Ectodermal cell (in vitro differentiated cells): ENCODE measurements at regions not wholly inside any gene's neighbourhood (a gene's known extent, or its start where the extent isn't known, plus 50 kb on each side); places are given as distances from the start of the nearest gene placed in this dataset.
"Not testable (repeated sequence)": the region's sequence is repeated elsewhere in the genome, so short reads cannot be mapped to it uniquely, and the experiment has no call there.

Source experiments
- H3K27ac ChIP-seq: 2 replicates; pipeline ENCODE4 v1.7.0; 2013; ENCODE audit warnings: mild to moderate bottlenecking, low read depth, low read length; ENCODE audit not compliant: insufficient read depth, poor library complexity, severe bottlenecking
- H3K27me3 ChIP-seq: 2 replicates; pipeline ENCODE4 v1.7.0; 2013; ENCODE audit warnings: mild to moderate bottlenecking, low read length; ENCODE audit not compliant: insufficient read depth, control insufficient read depth, poor library complexity, severe bottlenecking
- H3K36me3 ChIP-seq: one replicate; pipeline ENCODE4 v1.7.0; 2013; ENCODE audit warnings: low read length; ENCODE audit not compliant: control insufficient read depth, insufficient read depth
- H3K4me1 ChIP-seq: one replicate; pipeline ENCODE4 v1.7.0; 2013; ENCODE audit warnings: low read length; ENCODE audit not compliant: control insufficient read depth, insufficient read depth
- H3K4me3 ChIP-seq: 2 replicates; pipeline ENCODE4 v1.7.0; 2013; ENCODE audit warnings: low read depth, low read length, control low read depth; ENCODE audit not compliant: insufficient read depth
- H3K9me3 ChIP-seq: 2 replicates; pipeline ENCODE4 v1.7.0; 2013; ENCODE audit warnings: mild to moderate bottlenecking, low read length, moderate library complexity; ENCODE audit not compliant: control insufficient read depth
- WGBS, 2 experiments: methylation state at CpG; one replicate each; pipeline ENCODE4 v1.1.7; 2013; ENCODE audit warnings: missing lambda C conversion rate in 2 of 2; 5-methylcytosine and 5-hydroxymethylcytosine counted together

GRCh38 chr7:85384392-85384791, 197.5 kb upstream of the SEMA3D start:
- H3K27me3 ChIP-seq = no peaks in the 10 kb centered on the region
- no peaks in the 10 kb centered on the region for H3K4me1 ChIP-seq
- no peak overlapping the region for H3K4me3 ChIP-seq
- no peak overlapping the region for H3K27ac ChIP-seq
- H3K36me3 ChIP-seq = no peaks in the 10 kb centered on the region
- 93 to 100% methylated on average over 1 to 2 of the region's 2 CpGs for WGBS, 2 experiments
- no peaks in the 10 kb centered on the region for H3K9me3 ChIP-seq

GRCh38 chr7:85381212-85381611, 194.4 kb upstream of the SEMA3D start:
- Histone ChIP-seq H3K27me3 (no peaks in the 10 kb centered on the region), H3K9me3 (no peaks in the 10 kb centered on the region), H3K4me1 (no peaks in the 10 kb centered on the region), H3K27ac (no peak overlapping the region), H3K36me3 (no peaks in the 10 kb centered on the region), H3K4me3 (no peak overlapping the region)
- WGBS, 2 experiments = 95 to 96% methylated on average over 16 of the region's 16 CpGs

- no peak overlapping the region for H3K27ac ChIP-seq
- H3K4me1 ChIP-seq = no peaks in the 10 kb centered on the region
- no peaks in the 10 kb centered on the region for H3K36me3 ChIP-seq
- WGBS, 2 experiments = 95 to 98% methylated on average over 2 of the region's 2 CpGs
- H3K4me3 ChIP-seq = no peak overlapping the region
- H3K9me3 ChIP-seq = no peaks in the 10 kb centered on the region
- no peaks in the 10 kb centered on the region for H3K27me3 ChIP-seq
Measured at GRCh38 chr7:85376589-85376988, 189.7 kb upstream of the SEMA3D start.

GRCh38 chr7:85356916-85357315, 170.1 kb upstream of the SEMA3D start:
- 78 to 100% methylated on average over 1 of the region's 1 CpG for WGBS, 2 experiments
- no peak overlapping the region for H3K27ac ChIP-seq
- H3K27me3 ChIP-seq = no peaks in the 10 kb centered on the region
- no peaks in the 10 kb centered on the region for H3K9me3 ChIP-seq
- no peaks in the 10 kb centered on the region for H3K36me3 ChIP-seq
- no peak overlapping the region for H3K4me3 ChIP-seq
- no peaks in the 10 kb centered on the region for H3K4me1 ChIP-seq

- no peaks in the 10 kb centered on the region for H3K9me3 ChIP-seq
- H3K27ac ChIP-seq = no peak overlapping the region
- H3K4me3 ChIP-seq = no peak overlapping the region
- H3K36me3 ChIP-seq = no peaks in the 10 kb centered on the region
- H3K4me1 ChIP-seq = no peaks in the 10 kb centered on the region
- H3K27me3 ChIP-seq = no peaks in the 10 kb centered on the region
Measured at GRCh38 chr7:85343484-85343883, 156.6 kb upstream of the SEMA3D start.

- no peaks in the 10 kb centered on the region for H3K27me3 ChIP-seq
- no peak overlapping the region for H3K27ac ChIP-seq
- H3K4me3 ChIP-seq = no peak overlapping the region
- H3K36me3 ChIP-seq = no peaks in the 10 kb centered on the region
- no peaks in the 10 kb centered on the region for H3K4me1 ChIP-seq
- H3K9me3 ChIP-seq = no peaks in the 10 kb centered on the region
Measured at GRCh38 chr7:85342781-85343180, 155.9 kb upstream of the SEMA3D start.

- WGBS, 2 experiments = 83% methylated on average over 1 of the region's 2 CpGs; no CpG with 5 or more reads in 1 of the 2 experiments
- H3K27me3 ChIP-seq = no peaks in the 10 kb centered on the region
Measured at GRCh38 chr7:85341973-85342372, 155.1 kb upstream of the SEMA3D start.

GRCh38 chr7:85341121-85341520, 154.3 kb upstream of the SEMA3D start:
- H3K27me3 ChIP-seq = no peaks in the 10 kb centered on the region
- no peak overlapping the region for H3K4me3 ChIP-seq
- H3K27ac ChIP-seq = no peak overlapping the region
- no peaks in the 10 kb centered on the region for H3K4me1 ChIP-seq
- no peaks in the 10 kb centered on the region for H3K9me3 ChIP-seq
- H3K36me3 ChIP-seq = no peaks in the 10 kb centered on the region
- WGBS, 2 experiments = 88% methylated on average over 1 of the region's 1 CpG; no CpG with 5 or more reads in 1 of the 2 experiments

More at GRCh38 chr7:85341973-85342372, 155.1 kb upstream of the SEMA3D start:
- H3K4me1 ChIP-seq = no peaks in the 10 kb centered on the region
- H3K27ac ChIP-seq = no peak overlapping the region
- no peaks in the 10 kb centered on the region for H3K9me3 ChIP-seq
- H3K36me3 ChIP-seq = no peaks in the 10 kb centered on the region
- H3K4me3 ChIP-seq = no peak overlapping the region

- Histone ChIP-seq H3K27ac (no peak overlapping the region), H3K4me1 (no peaks in the 10 kb centered on the region), H3K27me3 (no peaks in the 10 kb centered on the region), H3K9me3 (no peaks in the 10 kb centered on the region), H3K36me3 (no peaks in the 10 kb centered on the region), H3K4me3 (no peak overlapping the region)
- WGBS, 2 experiments = 100% methylated on average over 1 of the region's 1 CpG
Measured at GRCh38 chr7:85336086-85336485, 149.2 kb upstream of the SEMA3D start.

GRCh38 chr7:85335113-85335512, 148.3 kb upstream of the SEMA3D start:
- H3K27ac ChIP-seq, H3K4me1 ChIP-seq, H3K9me3 ChIP-seq, H3K27me3 ChIP-seq, H3K4me3 ChIP-seq, H3K36me3 ChIP-seq: not testable (repeated sequence)
- WGBS, 2 experiments = 63 to 73% methylated on average over 14 to 15 of the region's 15 CpGs

GRCh38 chr7:85328456-85328998, 141.7 kb upstream of the SEMA3D start:
- H3K27me3 ChIP-seq = no peaks in the 10 kb centered on the region
- H3K27ac ChIP-seq = no peak overlapping the region
- H3K36me3 ChIP-seq = no peaks in the 10 kb centered on the region
- no peak overlapping the region for H3K4me3 ChIP-seq
- WGBS, 2 experiments = 92 to 100% methylated on average over 1 to 2 of the region's 3 CpGs
- H3K4me1 ChIP-seq = no peaks in the 10 kb centered on the region
- H3K9me3 ChIP-seq = no peaks in the 10 kb centered on the region
